ENCODE measurements at regions not wholly inside any gene's neighbourhood (a gene's known extent, or its start where the extent isn't known, plus 50 kb on each side); places are given as distances from the start of the nearest gene placed in this dataset.

DNA sequence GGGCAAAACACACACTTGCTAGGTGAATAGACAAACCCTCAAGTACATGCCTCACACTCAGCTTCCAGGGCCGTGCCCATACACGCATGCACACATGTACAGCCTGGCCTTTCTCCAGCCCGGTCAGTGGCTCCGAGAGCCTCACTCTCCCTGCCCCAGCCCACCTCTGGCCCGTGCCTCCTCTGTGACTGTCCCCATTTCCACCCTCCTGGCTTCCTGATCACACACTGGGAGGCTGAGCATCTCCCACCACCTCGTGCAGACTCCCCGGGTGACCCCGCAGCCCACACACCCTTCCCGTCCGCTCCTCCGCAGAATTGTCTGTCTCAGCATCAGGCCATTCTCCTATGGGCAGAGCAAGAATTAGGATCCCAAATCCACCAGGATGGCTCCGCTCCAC, 634.1 kb downstream of the TBC1D22A start:
- TF ChIP-seq, protein P1, sequence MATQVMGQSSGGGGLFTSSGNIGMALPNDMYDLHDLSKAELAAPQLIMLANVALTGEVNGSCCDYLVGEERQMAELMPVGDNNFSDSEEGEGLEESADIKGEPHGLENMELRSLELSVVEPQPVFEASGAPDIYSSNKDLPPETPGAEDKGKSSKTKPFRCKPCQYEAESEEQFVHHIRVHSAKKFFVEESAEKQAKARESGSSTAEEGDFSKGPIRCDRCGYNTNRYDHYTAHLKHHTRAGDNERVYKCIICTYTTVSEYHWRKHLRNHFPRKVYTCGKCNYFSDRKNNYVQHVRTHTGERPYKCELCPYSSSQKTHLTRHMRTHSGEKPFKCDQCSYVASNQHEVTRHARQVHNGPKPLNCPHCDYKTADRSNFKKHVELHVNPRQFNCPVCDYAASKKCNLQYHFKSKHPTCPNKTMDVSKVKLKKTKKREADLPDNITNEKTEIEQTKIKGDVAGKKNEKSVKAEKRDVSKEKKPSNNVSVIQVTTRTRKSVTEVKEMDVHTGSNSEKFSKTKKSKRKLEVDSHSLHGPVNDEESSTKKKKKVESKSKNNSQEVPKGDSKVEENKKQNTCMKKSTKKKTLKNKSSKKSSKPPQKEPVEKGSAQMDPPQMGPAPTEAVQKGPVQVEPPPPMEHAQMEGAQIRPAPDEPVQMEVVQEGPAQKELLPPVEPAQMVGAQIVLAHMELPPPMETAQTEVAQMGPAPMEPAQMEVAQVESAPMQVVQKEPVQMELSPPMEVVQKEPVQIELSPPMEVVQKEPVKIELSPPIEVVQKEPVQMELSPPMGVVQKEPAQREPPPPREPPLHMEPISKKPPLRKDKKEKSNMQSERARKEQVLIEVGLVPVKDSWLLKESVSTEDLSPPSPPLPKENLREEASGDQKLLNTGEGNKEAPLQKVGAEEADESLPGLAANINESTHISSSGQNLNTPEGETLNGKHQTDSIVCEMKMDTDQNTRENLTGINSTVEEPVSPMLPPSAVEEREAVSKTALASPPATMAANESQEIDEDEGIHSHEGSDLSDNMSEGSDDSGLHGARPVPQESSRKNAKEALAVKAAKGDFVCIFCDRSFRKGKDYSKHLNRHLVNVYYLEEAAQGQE (IDR thresholded peaks at IDR 0.05; ENCODE audit: borderline replicate concordance in 1 of 2, low read depth in 1 of 2, low read length in 2 of 2): no peak
- TF ChIP-seq ELF1 (CRISPR knock-in tag; IDR thresholded peaks at IDR 0.05): no peak
- TF ChIP-seq, protein P2, sequence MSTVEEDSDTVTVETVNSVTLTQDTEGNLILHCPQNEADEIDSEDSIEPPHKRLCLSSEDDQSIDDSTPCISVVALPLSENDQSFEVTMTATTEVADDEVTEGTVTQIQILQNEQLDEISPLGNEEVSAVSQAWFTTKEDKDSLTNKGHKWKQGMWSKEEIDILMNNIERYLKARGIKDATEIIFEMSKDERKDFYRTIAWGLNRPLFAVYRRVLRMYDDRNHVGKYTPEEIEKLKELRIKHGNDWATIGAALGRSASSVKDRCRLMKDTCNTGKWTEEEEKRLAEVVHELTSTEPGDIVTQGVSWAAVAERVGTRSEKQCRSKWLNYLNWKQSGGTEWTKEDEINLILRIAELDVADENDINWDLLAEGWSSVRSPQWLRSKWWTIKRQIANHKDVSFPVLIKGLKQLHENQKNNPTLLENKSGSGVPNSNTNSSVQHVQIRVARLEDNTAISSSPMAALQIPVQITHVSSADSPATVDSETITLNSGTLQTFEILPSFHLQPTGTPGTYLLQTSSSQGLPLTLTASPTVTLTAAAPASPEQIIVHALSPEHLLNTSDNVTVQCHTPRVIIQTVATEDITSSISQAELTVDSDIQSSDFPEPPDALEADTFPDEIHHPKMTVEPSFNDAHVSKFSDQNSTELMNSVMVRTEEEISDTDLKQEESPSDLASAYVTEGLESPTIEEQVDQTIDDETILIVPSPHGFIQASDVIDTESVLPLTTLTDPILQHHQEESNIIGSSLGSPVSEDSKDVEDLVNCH (CRISPR knock-in tag; IDR thresholded peaks at IDR 0.05): no peak
- TF ChIP-seq EP300 (IDR thresholded peaks at IDR 0.05; ENCODE audit: low read depth in 2 of 2, low read length in 2 of 2): no peak
- TF ChIP-seq EP300 (CRISPR knock-in tag; IDR thresholded peaks at IDR 0.05; ENCODE audit: borderline replicate concordance): no peak
- no peak for TF ChIP-seq NFRKB (IDR thresholded peaks at IDR 0.05)
- no peak for TF ChIP-seq TARDBP (CRISPR knock-in tag; IDR thresholded peaks at IDR 0.05)
- no peak for TF ChIP-seq EZH2 (conservative IDR thresholded peaks at IDR 0.05; ENCODE audit: low read depth, low read length)
- TF ChIP-seq RNF2 (conservative IDR thresholded peaks at IDR 0.05; ENCODE audit: low read depth): no peak
- TF ChIP-seq ZNF773 (CRISPR knock-in tag; IDR thresholded peaks at IDR 0.05; ENCODE audit: borderline replicate concordance): no peak
- TF ChIP-seq, protein P3, sequence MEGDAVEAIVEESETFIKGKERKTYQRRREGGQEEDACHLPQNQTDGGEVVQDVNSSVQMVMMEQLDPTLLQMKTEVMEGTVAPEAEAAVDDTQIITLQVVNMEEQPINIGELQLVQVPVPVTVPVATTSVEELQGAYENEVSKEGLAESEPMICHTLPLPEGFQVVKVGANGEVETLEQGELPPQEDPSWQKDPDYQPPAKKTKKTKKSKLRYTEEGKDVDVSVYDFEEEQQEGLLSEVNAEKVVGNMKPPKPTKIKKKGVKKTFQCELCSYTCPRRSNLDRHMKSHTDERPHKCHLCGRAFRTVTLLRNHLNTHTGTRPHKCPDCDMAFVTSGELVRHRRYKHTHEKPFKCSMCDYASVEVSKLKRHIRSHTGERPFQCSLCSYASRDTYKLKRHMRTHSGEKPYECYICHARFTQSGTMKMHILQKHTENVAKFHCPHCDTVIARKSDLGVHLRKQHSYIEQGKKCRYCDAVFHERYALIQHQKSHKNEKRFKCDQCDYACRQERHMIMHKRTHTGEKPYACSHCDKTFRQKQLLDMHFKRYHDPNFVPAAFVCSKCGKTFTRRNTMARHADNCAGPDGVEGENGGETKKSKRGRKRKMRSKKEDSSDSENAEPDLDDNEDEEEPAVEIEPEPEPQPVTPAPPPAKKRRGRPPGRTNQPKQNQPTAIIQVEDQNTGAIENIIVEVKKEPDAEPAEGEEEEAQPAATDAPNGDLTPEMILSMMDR (CRISPR knock-in tag; IDR thresholded peaks at IDR 0.05): no peak

All from HepG2 (cell line).